ENCODE measurements at regions not wholly inside any gene's neighbourhood (a gene's known extent, or its start where the extent isn't known, plus 50 kb on each side); places are given as distances from the start of the nearest gene placed in this dataset.

DNA sequence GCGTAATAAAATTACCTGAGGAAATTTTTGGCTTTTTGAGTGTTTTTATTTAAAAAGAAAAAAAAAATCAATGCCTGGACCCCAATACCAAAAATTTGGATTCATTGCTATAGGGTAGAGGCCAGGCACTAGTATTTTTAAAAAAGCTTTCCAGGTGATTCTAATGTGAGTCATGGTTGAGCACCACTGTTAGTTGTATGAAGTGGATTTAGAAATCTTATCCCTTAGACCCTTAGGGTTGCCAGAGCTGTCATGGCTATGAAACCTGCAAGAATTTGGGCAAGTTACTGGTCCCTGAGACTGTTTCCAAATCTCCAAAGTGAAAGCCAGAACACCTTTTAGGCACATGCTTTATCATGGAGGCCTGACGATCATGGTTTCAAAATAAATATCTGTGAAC, 262.5 kb downstream of the AHR start:
- TF ChIP-seq, protein P1, sequence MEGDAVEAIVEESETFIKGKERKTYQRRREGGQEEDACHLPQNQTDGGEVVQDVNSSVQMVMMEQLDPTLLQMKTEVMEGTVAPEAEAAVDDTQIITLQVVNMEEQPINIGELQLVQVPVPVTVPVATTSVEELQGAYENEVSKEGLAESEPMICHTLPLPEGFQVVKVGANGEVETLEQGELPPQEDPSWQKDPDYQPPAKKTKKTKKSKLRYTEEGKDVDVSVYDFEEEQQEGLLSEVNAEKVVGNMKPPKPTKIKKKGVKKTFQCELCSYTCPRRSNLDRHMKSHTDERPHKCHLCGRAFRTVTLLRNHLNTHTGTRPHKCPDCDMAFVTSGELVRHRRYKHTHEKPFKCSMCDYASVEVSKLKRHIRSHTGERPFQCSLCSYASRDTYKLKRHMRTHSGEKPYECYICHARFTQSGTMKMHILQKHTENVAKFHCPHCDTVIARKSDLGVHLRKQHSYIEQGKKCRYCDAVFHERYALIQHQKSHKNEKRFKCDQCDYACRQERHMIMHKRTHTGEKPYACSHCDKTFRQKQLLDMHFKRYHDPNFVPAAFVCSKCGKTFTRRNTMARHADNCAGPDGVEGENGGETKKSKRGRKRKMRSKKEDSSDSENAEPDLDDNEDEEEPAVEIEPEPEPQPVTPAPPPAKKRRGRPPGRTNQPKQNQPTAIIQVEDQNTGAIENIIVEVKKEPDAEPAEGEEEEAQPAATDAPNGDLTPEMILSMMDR (conservative IDR thresholded peaks at IDR 0.05; ENCODE audit: low read depth, low read length): no peak
- no peak for TF ChIP-seq EZH2phosphoT487 (IDR thresholded peaks at IDR 0.05; ENCODE audit: borderline replicate concordance, low read length)
- no peak for TF ChIP-seq EZH2 (IDR thresholded peaks at IDR 0.05; ENCODE audit: low read length, unreplicated experiment)

Data from PC-3 (cell line).